BJ (cell line): ENCODE measurements at regions not wholly inside any gene's neighbourhood (a gene's known extent, or its start where the extent isn't known, plus 50 kb on each side); places are given as distances from the start of the nearest gene placed in this dataset.

Experiments used
- CTCF ChIA-PET: fragments of 350-600 bp; formaldehyde crosslinking; extraction: SDS; loops from one replicate; lab custom pipeline; 2021; ENCODE audit warnings: antibody characterized with exemption, inconsistent platforms; lab: Yijun Ruan, JAX
- POLR2A ChIA-PET: fragments of 300-600 bp; sonication (Branson Sonifier 250); formaldehyde crosslinking; extraction: SDS; loops from one replicate; lab custom pipeline; 2021; ENCODE audit warnings: antibody characterized with exemption; lab: Charles Lee
- DNase-seq: peaks from one replicate; pipeline ENCODE4 v3.0.0-alpha.2; 2011; ENCODE audit warnings: low read depth
- H3K27me3 ChIP-seq: 2 replicates; pipeline ENCODE4 v1.6.0; 2011; ENCODE audit warnings: low read length; ENCODE audit not compliant: control insufficient read depth, insufficient read depth
- H3K36me3 ChIP-seq: 2 replicates; pipeline ENCODE4 v1.5.1; 2011; ENCODE audit warnings: low read length; ENCODE audit not compliant: control insufficient read depth, insufficient read depth
- H3K4me3 ChIP-seq: 2 replicates; pipeline ENCODE4 v1.5.1; 2011; ENCODE audit warnings: low read depth, mild to moderate bottlenecking, control low read depth, low read length
- TF ChIP-seq, protein P1 (sequence below): IDR thresholded peaks from 2 replicates; pipeline ENCODE4 v1.5.1; 2011; ENCODE audit warnings: low read depth, mild to moderate bottlenecking, control low read depth, inconsistent platforms, low read length, moderate library complexity; ENCODE audit not compliant: insufficient read depth

DNA sequence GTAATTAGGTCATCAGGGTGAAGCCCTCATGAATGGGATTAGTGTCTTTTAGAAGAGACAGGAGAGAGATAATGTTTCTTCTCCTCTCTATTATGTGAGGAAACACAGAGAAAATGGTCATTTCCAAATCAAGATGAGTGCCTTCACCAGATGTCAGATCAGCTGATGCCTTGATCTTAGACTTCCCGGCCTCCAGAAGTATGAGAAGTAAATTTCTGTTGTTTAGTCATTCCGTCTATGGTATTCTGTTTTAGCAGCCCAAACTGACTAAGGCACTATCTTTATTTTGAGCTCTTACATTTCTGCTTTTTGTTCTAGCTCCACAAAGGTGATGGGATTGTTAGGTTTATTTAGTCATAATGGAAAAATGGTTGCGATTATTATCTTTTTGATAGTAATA, 273.2 kb upstream of the GADL1 start:
- Histone ChIP-seq H3K36me3 (no peaks in the 10 kb centered on the region), H3K27me3 (no peaks in the 10 kb centered on the region), H3K4me3 (no peak overlapping the region)
- ChIA-PET POLR2A (interaction anchor here (0.6 kb wide), 1 partner anchor 48 kb away, joined by 6 read pairs; no protein-coding TSS in a partner anchor), CTCF (no interaction called here)
- TF ChIP-seq, protein P1, sequence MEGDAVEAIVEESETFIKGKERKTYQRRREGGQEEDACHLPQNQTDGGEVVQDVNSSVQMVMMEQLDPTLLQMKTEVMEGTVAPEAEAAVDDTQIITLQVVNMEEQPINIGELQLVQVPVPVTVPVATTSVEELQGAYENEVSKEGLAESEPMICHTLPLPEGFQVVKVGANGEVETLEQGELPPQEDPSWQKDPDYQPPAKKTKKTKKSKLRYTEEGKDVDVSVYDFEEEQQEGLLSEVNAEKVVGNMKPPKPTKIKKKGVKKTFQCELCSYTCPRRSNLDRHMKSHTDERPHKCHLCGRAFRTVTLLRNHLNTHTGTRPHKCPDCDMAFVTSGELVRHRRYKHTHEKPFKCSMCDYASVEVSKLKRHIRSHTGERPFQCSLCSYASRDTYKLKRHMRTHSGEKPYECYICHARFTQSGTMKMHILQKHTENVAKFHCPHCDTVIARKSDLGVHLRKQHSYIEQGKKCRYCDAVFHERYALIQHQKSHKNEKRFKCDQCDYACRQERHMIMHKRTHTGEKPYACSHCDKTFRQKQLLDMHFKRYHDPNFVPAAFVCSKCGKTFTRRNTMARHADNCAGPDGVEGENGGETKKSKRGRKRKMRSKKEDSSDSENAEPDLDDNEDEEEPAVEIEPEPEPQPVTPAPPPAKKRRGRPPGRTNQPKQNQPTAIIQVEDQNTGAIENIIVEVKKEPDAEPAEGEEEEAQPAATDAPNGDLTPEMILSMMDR: no peak
- DNase-seq: no peak

GRCh38 chr3:31170932-31171670, 276.6 kb upstream of the GADL1 start:
- ChIA-PET CTCF (no interaction called here), POLR2A (no interaction called here)
- no peaks in the 10 kb centered on the region for H3K36me3 ChIP-seq
- TF ChIP-seq, protein P1: no peak
- no peak overlapping the region for H3K4me3 ChIP-seq
- no peaks in the 10 kb centered on the region for H3K27me3 ChIP-seq
- DNase-seq: peak; percentile 95

DNA sequence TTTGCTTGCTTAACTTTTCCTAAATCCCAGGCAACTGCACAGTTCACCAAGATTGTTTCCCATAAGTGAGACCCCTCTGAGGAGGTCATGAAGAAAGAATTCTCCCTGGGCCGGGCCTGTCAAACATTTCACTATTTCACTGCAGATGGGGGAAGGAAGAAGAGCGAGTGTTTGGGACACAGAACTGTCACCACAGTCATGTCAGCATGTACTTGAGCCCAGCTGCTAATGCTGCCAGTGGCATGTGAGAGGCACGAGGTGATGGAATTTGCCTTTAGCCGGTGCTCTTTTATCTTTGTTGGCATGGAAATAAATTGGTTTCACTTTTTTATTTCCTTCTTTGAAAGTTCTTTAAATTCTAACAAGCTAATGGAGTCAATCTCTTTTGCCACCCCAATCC, 277.9 kb upstream of the GADL1 start:
- Histone ChIP-seq H3K4me3 (no peak overlapping the region), H3K27me3 (no peaks in the 10 kb centered on the region), H3K36me3 (no peaks in the 10 kb centered on the region)
- no peak for DNase-seq
- CTCF ChIA-PET: interaction anchor here (1.8 kb wide), 1 partner anchor 13 kb away, joined by 3 read pairs; no protein-coding TSS in a partner anchor
- TF ChIP-seq, protein P1: no peak
- POLR2A ChIA-PET: no interaction called here

GRCh38 chr3:31173118-31173718, 278.8 kb upstream of the GADL1 start:
- POLR2A ChIA-PET: no interaction called here
- TF ChIP-seq, protein P1: no peak
- H3K4me3 ChIP-seq: no peak overlapping the region
- no peak for DNase-seq
- CTCF ChIA-PET: interaction anchor here (0.8 to 1.8 kb wide), 4 partner anchors 13 to 1161 kb away, joined by 3 to 4 read pairs (median 3); no protein-coding TSS in a partner anchor
- H3K36me3 ChIP-seq: no peaks in the 10 kb centered on the region
- H3K27me3 ChIP-seq: no peaks in the 10 kb centered on the region

DNA sequence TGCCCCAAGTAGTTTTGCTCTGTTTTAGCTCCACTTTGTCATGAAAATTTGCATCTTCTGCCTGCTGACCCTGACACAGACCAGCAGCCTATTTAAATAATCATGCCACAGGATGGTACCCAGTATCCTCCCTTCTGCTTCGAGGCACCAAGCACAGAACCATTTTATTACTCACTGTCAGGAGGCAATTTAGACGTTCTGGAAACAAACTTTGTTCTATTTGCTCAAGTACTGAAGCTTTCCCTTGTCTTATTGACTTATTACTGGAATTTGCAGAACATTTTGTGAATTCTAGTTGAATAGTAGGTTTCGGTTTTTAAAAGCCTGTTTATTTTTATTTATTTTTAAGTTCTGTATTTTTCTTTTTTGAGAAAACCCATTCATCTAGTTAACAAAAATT, 279.6 kb upstream of the GADL1 start:
- Histone ChIP-seq H3K36me3 (no peaks in the 10 kb centered on the region), H3K27me3 (no peaks in the 10 kb centered on the region), H3K4me3 (no peak overlapping the region)
- DNase-seq: no peak
- ChIA-PET POLR2A (no interaction called here), CTCF (interaction anchor here (0.8 to 0.9 kb wide), 3 partner anchors 16 to 1162 kb away, joined by 3 to 4 read pairs (median 3); no protein-coding TSS in a partner anchor)
- TF ChIP-seq, protein P1: no peak
